Sigmoid colon (tissue), 3 donors: ENCODE measurements at regions not wholly inside any gene's neighbourhood (a gene's known extent, or its start where the extent isn't known, plus 50 kb on each side); places are given as distances from the start of the nearest gene placed in this dataset.

Experiments used
- POLR2A ChIP-seq, 2 donors: fragments of 450-650 bp; IDR thresholded peaks; one replicate each; pipeline ENCODE4 v1.6.1; 2016; ENCODE audit warnings: antibody characterized with exemption in 2 of 2, mild to moderate bottlenecking in 2 of 2, moderate library complexity in 2 of 2
- TF ChIP-seq, protein P1 (sequence below), 4 experiments: fragments of 450-650 bp in 3 of 4; fragments of 200-600 bp in 1 of 4; IDR thresholded peaks; one replicate each; pipeline ENCODE4 v1.5.1; 2016 to 2019; ENCODE audit warnings: antibody characterized with exemption in 4 of 4, mild to moderate bottlenecking in 3 of 4, moderate library complexity in 2 of 4

DNA sequence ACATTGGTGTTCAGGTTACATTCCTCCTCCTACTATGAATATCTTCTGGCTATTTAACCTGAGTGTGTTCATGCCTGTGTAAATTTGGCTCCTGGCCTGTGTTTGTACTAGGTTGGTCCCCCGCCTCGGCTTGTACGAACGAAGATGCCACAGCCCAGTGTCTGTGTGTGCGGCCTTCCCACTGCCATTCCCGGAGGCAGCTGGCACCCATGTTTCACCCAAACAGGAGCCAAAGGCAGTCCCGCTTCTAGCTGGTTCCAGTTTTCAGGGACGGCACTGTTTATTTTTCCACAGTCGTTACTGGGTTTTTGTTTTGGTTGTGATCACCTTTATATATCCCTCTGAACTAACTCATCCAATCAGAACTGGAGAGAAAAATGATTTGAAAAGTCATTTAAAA is 102.5 kb upstream of the ZNF536 start:
- TF ChIP-seq, protein P1, sequence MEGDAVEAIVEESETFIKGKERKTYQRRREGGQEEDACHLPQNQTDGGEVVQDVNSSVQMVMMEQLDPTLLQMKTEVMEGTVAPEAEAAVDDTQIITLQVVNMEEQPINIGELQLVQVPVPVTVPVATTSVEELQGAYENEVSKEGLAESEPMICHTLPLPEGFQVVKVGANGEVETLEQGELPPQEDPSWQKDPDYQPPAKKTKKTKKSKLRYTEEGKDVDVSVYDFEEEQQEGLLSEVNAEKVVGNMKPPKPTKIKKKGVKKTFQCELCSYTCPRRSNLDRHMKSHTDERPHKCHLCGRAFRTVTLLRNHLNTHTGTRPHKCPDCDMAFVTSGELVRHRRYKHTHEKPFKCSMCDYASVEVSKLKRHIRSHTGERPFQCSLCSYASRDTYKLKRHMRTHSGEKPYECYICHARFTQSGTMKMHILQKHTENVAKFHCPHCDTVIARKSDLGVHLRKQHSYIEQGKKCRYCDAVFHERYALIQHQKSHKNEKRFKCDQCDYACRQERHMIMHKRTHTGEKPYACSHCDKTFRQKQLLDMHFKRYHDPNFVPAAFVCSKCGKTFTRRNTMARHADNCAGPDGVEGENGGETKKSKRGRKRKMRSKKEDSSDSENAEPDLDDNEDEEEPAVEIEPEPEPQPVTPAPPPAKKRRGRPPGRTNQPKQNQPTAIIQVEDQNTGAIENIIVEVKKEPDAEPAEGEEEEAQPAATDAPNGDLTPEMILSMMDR (IDR thresholded peaks at IDR 0.05): no peak
- no peak for TF ChIP-seq POLR2A (IDR thresholded peaks at IDR 0.05)
